ENCODE measurements at regions not wholly inside any gene's neighbourhood (a gene's known extent, or its start where the extent isn't known, plus 50 kb on each side); places are given as distances from the start of the nearest gene placed in this dataset.

DNA sequence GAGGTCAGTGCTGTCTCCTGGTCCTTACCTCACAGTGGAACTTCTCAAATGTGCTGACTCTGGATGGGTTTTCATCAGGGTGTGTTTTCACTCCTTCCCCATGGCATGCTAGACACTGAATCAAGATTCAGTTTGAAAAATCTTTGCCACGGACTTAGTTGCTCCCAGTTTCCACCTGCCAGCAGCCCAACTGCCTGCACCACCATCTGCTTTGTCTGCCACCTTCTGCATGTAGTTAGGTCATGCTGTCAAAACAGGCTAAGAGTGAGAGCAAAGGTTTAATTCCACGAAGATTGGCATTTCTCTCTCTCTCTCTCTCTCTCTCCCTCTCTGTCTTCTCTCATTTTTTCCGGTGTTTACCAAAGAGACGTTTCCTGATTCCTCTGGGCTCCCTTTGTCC lies 258.0 kb upstream of the EDNRA start:
- TF ChIP-seq POLR2A (IDR thresholded peaks at IDR 0.05) (no peak), CTCF (IDR thresholded peaks at IDR 0.05) (no peak), POLR2AphosphoS5 (IDR thresholded peaks at IDR 0.05) (no peak), EP300 (IDR thresholded peaks at IDR 0.05; ENCODE audit: low read depth) (no peak)
